Frontal cortex (tissue), 3 donors: ENCODE measurements at regions not wholly inside any gene's neighbourhood (a gene's known extent, or its start where the extent isn't known, plus 50 kb on each side); places are given as distances from the start of the nearest gene placed in this dataset.
"Not testable (repeated sequence)": the region's sequence is repeated elsewhere in the genome, so short reads cannot be mapped to it uniquely, and the experiment has no call there.

Source experiments
- DNase-seq, 2 donors: peaks; one replicate each; pipeline ENCODE4 v3.0.0; 2012; ENCODE audit warnings: low spot score in 2 of 2
- FAIRE-seq: peaks from 2 replicates; lab custom pipeline; 2012; peaks lifted over from hg19 to GRCh38; lab: Jason Lieb, UNC
- donor health status: control.
- donor health status: control.
- donor health status: control.

GRCh38 chr10:71076473-71077142 is 135.8 kb upstream of the UNC5B start:
- DNase-seq = no peak
- no peak for FAIRE-seq

- DNase-seq = no peak
- no peak for FAIRE-seq
These were observed 135.2 kb upstream of the UNC5B start for GRCh38 chr10:71077143-71077581.

GRCh38 chr10:71077796-71078453 is 134.4 kb upstream of the UNC5B start:
- no peak for FAIRE-seq
- DNase-seq = no peak

GRCh38 chr10:71078454-71079145 is 133.8 kb upstream of the UNC5B start:
- no peak for FAIRE-seq
- no peak for DNase-seq

GRCh38 chr10:71079761-71080380 is 132.5 kb upstream of the UNC5B start:
- DNase-seq (no peak), FAIRE-seq (no peak)

- DNase-seq (no peak), FAIRE-seq (no peak)
These were observed 131.8 kb upstream of the UNC5B start for GRCh38 chr10:71080381-71081228.

- no peak for FAIRE-seq
- DNase-seq = no peak
These were observed 131.2 kb upstream of the UNC5B start for GRCh38 chr10:71081229-71081560.

GRCh38 chr10:71081912-71082311 is 130.5 kb upstream of the UNC5B start:
- no peak for FAIRE-seq
- no peak for DNase-seq

- no peak for FAIRE-seq
These were observed 129.2 kb upstream of the UNC5B start for GRCh38 chr10:71082960-71083715.

GRCh38 chr10:71083716-71083975 is 128.7 kb upstream of the UNC5B start:
- FAIRE-seq (no peak), DNase-seq (no peak)

More at GRCh38 chr10:71082960-71083715, 129.2 kb upstream of the UNC5B start:
- DNase-seq = no peak

GRCh38 chr10:71084061-71084817 is 128.1 kb upstream of the UNC5B start:
- FAIRE-seq (no peak), DNase-seq (no peak)

GRCh38 chr10:71084818-71085126 is 127.6 kb upstream of the UNC5B start:
- DNase-seq (no peak), FAIRE-seq (no peak)

GRCh38 chr10:71085689-71086438 is 126.5 kb upstream of the UNC5B start:
- DNase-seq = peak in 1 of 2 donors; percentile 6
- no peak for FAIRE-seq

- FAIRE-seq (no peak), DNase-seq (no peak)
These were observed 125.8 kb upstream of the UNC5B start for GRCh38 chr10:71086439-71087080.

- DNase-seq = peak in 1 of 2 donors; percentile 2
- FAIRE-seq = no peak
These were observed 124.7 kb upstream of the UNC5B start for GRCh38 chr10:71087622-71088021.

GRCh38 chr10:71088054-71088453 is 124.3 kb upstream of the UNC5B start:
- no peak for DNase-seq
- FAIRE-seq = no peak

- FAIRE-seq, DNase-seq: not testable (repeated sequence)
These were observed 123.8 kb upstream of the UNC5B start for GRCh38 chr10:71088578-71088977.

- FAIRE-seq (no peak), DNase-seq (peak in 1 of 2 donors; percentile 3)
These were observed 123.2 kb upstream of the UNC5B start for GRCh38 chr10:71089162-71089561.
